ENCODE measurements at regions not wholly inside any gene's neighbourhood (a gene's known extent, or its start where the extent isn't known, plus 50 kb on each side); places are given as distances from the start of the nearest gene placed in this dataset.

DNA sequence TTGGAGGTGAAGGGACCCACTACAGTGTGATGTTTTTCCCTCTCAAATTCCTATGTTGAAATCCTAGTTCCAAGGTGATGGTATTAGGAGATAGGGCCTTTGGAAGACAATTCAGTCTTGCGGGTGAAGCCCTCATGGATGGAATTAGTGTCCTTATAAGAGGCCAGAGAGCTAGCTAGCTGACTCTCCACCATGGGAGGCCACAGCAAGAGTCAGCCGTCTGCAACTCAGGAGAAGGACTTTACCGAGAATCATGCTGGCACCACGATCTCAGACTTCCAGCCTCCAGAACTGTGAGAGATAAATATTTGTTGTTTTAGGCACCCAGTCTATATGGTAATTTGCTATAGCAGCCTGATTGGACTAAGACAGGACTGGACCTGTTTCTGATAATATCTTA, 461.4 kb downstream of the TSN start:
- TF ChIP-seq CTCF (conservative IDR thresholded peaks at IDR 0.05), result no peak
- no peak overlapping the region for H3K4me3 Mint-ChIP-seq
- no peaks in the 10 kb centered on the region for H3K4me1 Mint-ChIP-seq
- no peaks in the 10 kb centered on the region for H3K27me3 Mint-ChIP-seq (ENCODE audit: low read depth)
- H3K9me3 Mint-ChIP-seq, result no peaks in the 10 kb centered on the region
- DNase-seq (ENCODE audit: low read depth, low spot score), result no peak
- H3K36me3 Mint-ChIP-seq (ENCODE audit: low read depth), result no peaks in the 10 kb centered on the region
- no peak overlapping the region for H3K27ac Mint-ChIP-seq (ENCODE audit: unreplicated experiment)

GRCh38 chr2:122218596-122218995, 463.1 kb downstream of the TSN start:
- H3K27ac Mint-ChIP-seq (ENCODE audit: unreplicated experiment), result peak overlapping the region; percentile 14
- DNase-seq (ENCODE audit: low read depth, low spot score), result no peak
- H3K4me1 Mint-ChIP-seq, result no peaks in the 10 kb centered on the region
- no peak for TF ChIP-seq CTCF (conservative IDR thresholded peaks at IDR 0.05)
- H3K4me3 Mint-ChIP-seq, result no peak overlapping the region
- H3K27me3 Mint-ChIP-seq (ENCODE audit: low read depth), result no peaks in the 10 kb centered on the region
- H3K36me3 Mint-ChIP-seq (ENCODE audit: low read depth), result no peaks in the 10 kb centered on the region
- no peaks in the 10 kb centered on the region for H3K9me3 Mint-ChIP-seq

GRCh38 chr2:122219504-122219903, 464.1 kb downstream of the TSN start:
- no peaks in the 10 kb centered on the region for H3K9me3 Mint-ChIP-seq
- DNase-seq (ENCODE audit: low read depth, low spot score), result no peak
- no peaks in the 10 kb centered on the region for H3K4me1 Mint-ChIP-seq
- no peaks in the 10 kb centered on the region for H3K27me3 Mint-ChIP-seq (ENCODE audit: low read depth)
- no peak overlapping the region for H3K27ac Mint-ChIP-seq (ENCODE audit: unreplicated experiment)
- H3K36me3 Mint-ChIP-seq (ENCODE audit: low read depth), result no peaks in the 10 kb centered on the region
- TF ChIP-seq CTCF (conservative IDR thresholded peaks at IDR 0.05), result no peak
- H3K4me3 Mint-ChIP-seq, result no peak overlapping the region

GRCh38 chr2:122221665-122222064, 466.2 kb downstream of the TSN start:
- H3K4me3 Mint-ChIP-seq, result no peak overlapping the region
- H3K4me1 Mint-ChIP-seq, result no peaks in the 10 kb centered on the region
- no peak for TF ChIP-seq CTCF (conservative IDR thresholded peaks at IDR 0.05)
- no peaks in the 10 kb centered on the region for H3K27me3 Mint-ChIP-seq (ENCODE audit: low read depth)
- no peaks in the 10 kb centered on the region for H3K9me3 Mint-ChIP-seq
- H3K36me3 Mint-ChIP-seq (ENCODE audit: low read depth), result no peaks in the 10 kb centered on the region
- no peak overlapping the region for H3K27ac Mint-ChIP-seq (ENCODE audit: unreplicated experiment)
- DNase-seq (ENCODE audit: low read depth, low spot score), result no peak

GRCh38 chr2:122231296-122231695, 475.8 kb downstream of the TSN start:
- Mint-ChIP-seq H3K27ac (ENCODE audit: unreplicated experiment) (no peak overlapping the region), H3K9me3 (no peaks in the 10 kb centered on the region), H3K27me3 (ENCODE audit: low read depth) (no peaks in the 10 kb centered on the region), H3K4me3 (no peak overlapping the region), H3K4me1 (no peaks in the 10 kb centered on the region), H3K36me3 (ENCODE audit: low read depth) (no peaks in the 10 kb centered on the region)
- no peak for TF ChIP-seq CTCF (conservative IDR thresholded peaks at IDR 0.05)
- no peak for DNase-seq (ENCODE audit: low read depth, low spot score)

DNA sequence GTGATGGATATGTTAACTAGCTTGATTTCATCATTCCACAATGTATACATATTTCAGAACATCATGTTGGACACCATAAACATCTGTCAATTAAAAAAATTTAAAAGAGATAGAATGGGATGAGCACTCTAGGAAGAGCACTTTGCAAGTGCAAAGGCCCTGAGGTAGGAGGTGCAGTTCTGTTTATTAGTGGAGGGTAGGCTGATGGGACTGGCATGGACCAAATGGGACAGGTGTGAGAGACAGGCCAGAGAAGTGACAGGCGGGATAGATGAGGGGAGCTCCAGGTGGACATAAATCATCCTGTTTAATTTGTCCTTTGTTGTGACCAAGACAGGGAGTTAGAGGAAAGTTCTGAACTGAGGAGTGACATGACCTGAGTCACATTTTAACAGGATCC, 477.9 kb downstream of the TSN start:
- no peak for DNase-seq (ENCODE audit: low read depth, low spot score)
- Mint-ChIP-seq H3K27ac (ENCODE audit: unreplicated experiment) (no peak overlapping the region), H3K9me3 (no peaks in the 10 kb centered on the region), H3K4me3 (no peak overlapping the region), H3K27me3 (ENCODE audit: low read depth) (no peaks in the 10 kb centered on the region), H3K36me3 (ENCODE audit: low read depth) (no peaks in the 10 kb centered on the region), H3K4me1 (no peaks in the 10 kb centered on the region)
- no peak for TF ChIP-seq CTCF (conservative IDR thresholded peaks at IDR 0.05)

Data from neural crest cell (in vitro differentiated cells).